Midbrain (tissue), 1 donor: ENCODE measurements at regions not wholly inside any gene's neighbourhood (a gene's known extent, or its start where the extent isn't known, plus 50 kb on each side); places are given as distances from the start of the nearest gene placed in this dataset.
A peak's percentile ranks its signal among the peaks of the same experiment; 100 is the strongest.

Source experiments
- DNase-seq: peaks from one replicate; lab custom pipeline; 2025; lab: John Stamatoyannopoulos, UW

- DNase-seq: no peak
Measured at GRCh38 chr1:182122256-182122912, 60.9 kb upstream of the ZNF648 start.

- no peak for DNase-seq
Measured at GRCh38 chr1:182121787-182122186, 60.3 kb upstream of the ZNF648 start.

- DNase-seq: peak; percentile 85
Measured at GRCh38 chr1:182120411-182121258, 59.1 kb upstream of the ZNF648 start.

- no peak for DNase-seq
Measured at GRCh38 chr1:182119631-182120030, 58.1 kb upstream of the ZNF648 start.

- no peak for DNase-seq
Measured at GRCh38 chr1:182118851-182119250, 57.3 kb upstream of the ZNF648 start.

- DNase-seq: no peak
Measured at GRCh38 chr1:182114627-182115023, 53.1 kb upstream of the ZNF648 start.

GRCh38 chr1:182113879-182114626 is 52.5 kb upstream of the ZNF648 start:
- DNase-seq: peak; percentile 94

GRCh38 chr1:182111496-182111895 is 50.0 kb upstream of the ZNF648 start:
- no peak for DNase-seq
